ENCODE measurements at regions not wholly inside any gene's neighbourhood (a gene's known extent, or its start where the extent isn't known, plus 50 kb on each side); places are given as distances from the start of the nearest gene placed in this dataset.

DNA sequence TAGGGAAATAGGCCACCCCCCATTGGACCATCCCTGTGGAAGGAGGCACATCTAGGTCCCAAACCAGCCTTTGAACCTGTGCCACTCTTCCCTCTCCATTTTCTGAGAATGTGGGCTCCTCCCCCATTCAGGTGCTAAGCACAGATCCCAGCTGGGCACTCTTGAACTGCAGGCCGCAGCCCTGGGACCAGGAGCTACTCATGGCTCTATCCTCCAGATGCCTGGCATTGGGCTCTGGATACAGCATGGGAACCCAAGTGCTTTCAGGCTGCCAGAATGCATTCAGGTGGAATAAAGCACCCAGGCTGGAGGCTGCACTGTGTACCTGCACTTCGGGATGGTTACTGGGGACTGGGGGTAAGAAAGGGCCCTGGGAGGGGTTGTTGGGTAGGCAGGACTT lies 1372.3 kb upstream of the SPRY2 start:
- TF ChIP-seq, protein P1, sequence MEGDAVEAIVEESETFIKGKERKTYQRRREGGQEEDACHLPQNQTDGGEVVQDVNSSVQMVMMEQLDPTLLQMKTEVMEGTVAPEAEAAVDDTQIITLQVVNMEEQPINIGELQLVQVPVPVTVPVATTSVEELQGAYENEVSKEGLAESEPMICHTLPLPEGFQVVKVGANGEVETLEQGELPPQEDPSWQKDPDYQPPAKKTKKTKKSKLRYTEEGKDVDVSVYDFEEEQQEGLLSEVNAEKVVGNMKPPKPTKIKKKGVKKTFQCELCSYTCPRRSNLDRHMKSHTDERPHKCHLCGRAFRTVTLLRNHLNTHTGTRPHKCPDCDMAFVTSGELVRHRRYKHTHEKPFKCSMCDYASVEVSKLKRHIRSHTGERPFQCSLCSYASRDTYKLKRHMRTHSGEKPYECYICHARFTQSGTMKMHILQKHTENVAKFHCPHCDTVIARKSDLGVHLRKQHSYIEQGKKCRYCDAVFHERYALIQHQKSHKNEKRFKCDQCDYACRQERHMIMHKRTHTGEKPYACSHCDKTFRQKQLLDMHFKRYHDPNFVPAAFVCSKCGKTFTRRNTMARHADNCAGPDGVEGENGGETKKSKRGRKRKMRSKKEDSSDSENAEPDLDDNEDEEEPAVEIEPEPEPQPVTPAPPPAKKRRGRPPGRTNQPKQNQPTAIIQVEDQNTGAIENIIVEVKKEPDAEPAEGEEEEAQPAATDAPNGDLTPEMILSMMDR (IDR thresholded peaks at IDR 0.05), result no peak
- TF ChIP-seq POLR2AphosphoS5 (IDR thresholded peaks at IDR 0.05), result no peak

Measured in gastroesophageal sphincter (tissue), 3 donors.